Stomach (tissue), 8 donors: ENCODE measurements at regions not wholly inside any gene's neighbourhood (a gene's known extent, or its start where the extent isn't known, plus 50 kb on each side); places are given as distances from the start of the nearest gene placed in this dataset.

Experiments used
- DNase-seq, 2 donors: peaks; one replicate each; pipeline versions ENCODE4 v3.0.0 to v3.0.0-alpha.2; 2013 to 2019
- H3K27ac ChIP-seq, 5 donors: fragments of 200-600 bp in 4 of 5; sonication (generic) in 4 of 5; one replicate each; pipeline ENCODE4 v1.5.1; 2013 to 2019; ENCODE audit warnings: mild to moderate bottlenecking in 1 of 5, moderate library complexity in 1 of 5
- H3K27me3 ChIP-seq, 3 donors: fragments of 200-600 bp; sonication (generic); one replicate each; pipeline ENCODE4 v1.5.1; 2017 to 2019; ENCODE audit warnings: mixed run types in 1 of 3
- H3K36me3 ChIP-seq, 4 donors: fragments of 200-600 bp; sonication (generic); 1 replicate in 3 of 4; 2 replicates in 1 of 4; pipeline ENCODE4 v1.5.1; 2016 to 2019
- H3K4me1 ChIP-seq, 4 donors: fragments of 200-600 bp; sonication (generic); one replicate each; pipeline ENCODE4 v1.5.1; 2016 to 2019
- H3K4me3 ChIP-seq, 4 donors: fragments of 200-600 bp; sonication (generic) in 3 of 4; one replicate each; pipeline ENCODE4 v1.5.1; 2016 to 2019; ENCODE audit warnings: mild to moderate bottlenecking in 1 of 4
- H3K9me3 ChIP-seq, 4 donors: fragments of 200-600 bp; sonication (generic); one replicate each; pipeline ENCODE4 v1.5.1; 2016 to 2019
- CTCF ChIP-seq, 7 experiments: fragments of 450-650 bp in 4 of 7; fragments of 200-600 bp in 3 of 7; sonication (generic) in 3 of 7; IDR thresholded peaks; one replicate each; pipeline ENCODE4 v1.5.1; 2016 to 2019; ENCODE audit warnings: antibody characterized with exemption in 7 of 7, control low read depth in 2 of 7, mild to moderate bottlenecking in 1 of 7
- EP300 ChIP-seq: sonication (generic); formaldehyde crosslinking; IDR thresholded peaks from one replicate; pipeline ENCODE4 v1.6.1; 2017; ENCODE audit warnings: antibody characterized with exemption
- POLR2A ChIP-seq, 4 donors: fragments of 450-650 bp; IDR thresholded peaks; one replicate each; pipeline ENCODE4 v1.6.1; 2016; ENCODE audit warnings: antibody characterized with exemption in 4 of 4, control low read depth in 2 of 4, mild to moderate bottlenecking in 1 of 4, moderate library complexity in 1 of 4
- POLR2AphosphoS5 ChIP-seq, 3 donors: sonication (generic); formaldehyde crosslinking; IDR thresholded peaks; one replicate each; pipeline ENCODE4 v1.6.1; 2016; ENCODE audit warnings: antibody characterized with exemption in 3 of 3
- WGBS, 5 donors: extraction: QIAGEN DNeasy Blood & Tissue Kit in 3 of 5; methylation state at CpG; one replicate each; pipeline versions ENCODE4 v1.1.5 to v1.1.7; 2013 to 2018; 5-methylcytosine and 5-hydroxymethylcytosine counted together
- intact Hi-C: fragments of 100-400 bp; cut with DNase I; formaldehyde crosslinking; loops from one replicate; pipeline ENCODE4 v1.15.1; 2023; ENCODE audit warnings: low total_unique reads
- donor health status: healthy with polysubstance abuse.
- donor health status: Bipolar disorder and iron deficiency.
- donor health status: healthy.

- Histone ChIP-seq H3K27me3 (no peaks in the 10 kb centered on the region), H3K27ac (no peak overlapping the region), H3K4me3 (no peak overlapping the region), H3K9me3 (no peaks in the 10 kb centered on the region), H3K4me1 (peaks cover 0 to 23% (median 8%) of the 10 kb centered on the region in 4 donors), H3K36me3 (no peaks in the 10 kb centered on the region)
- intact Hi-C loops, result no loop called here
- peak in 1 of 2 donors; percentile 21 for DNase-seq
- TF ChIP-seq EP300 (no peak), POLR2A (IDR thresholded peaks at IDR 0.05) (no peak), CTCF (IDR thresholded peaks at IDR 0.05) (no peak), POLR2AphosphoS5 (IDR thresholded peaks at IDR 0.05) (no peak)
- 50 to 69% (median 65%) methylated on average over 5 to 7 of the region's 7 CpGs for WGBS, 5 donors
Observed at GRCh38 chr5:135214897-135215616, 181.0 kb upstream of the PITX1 start.

- Histone ChIP-seq H3K36me3 (no peaks in the 10 kb centered on the region), H3K9me3 (no peaks in the 10 kb centered on the region), H3K4me1 (peaks cover 5 to 37% (median 14%) of the 10 kb centered on the region in 4 donors), H3K4me3 (no peak overlapping the region), H3K27me3 (no peaks in the 10 kb centered on the region), H3K27ac (no peak overlapping the region)
- peak in 1 of 2 donors; percentile 14 for DNase-seq
- WGBS, 5 donors, result 67 to 86% (median 78%) methylated on average over 5 to 15 of the region's 15 CpGs
- intact Hi-C loops, result no loop called here
- no peak for TF ChIP-seq CTCF (IDR thresholded peaks at IDR 0.05)
- TF ChIP-seq EP300, result no peak
- no peak for TF ChIP-seq POLR2AphosphoS5 (IDR thresholded peaks at IDR 0.05)
- no peak for TF ChIP-seq POLR2A (IDR thresholded peaks at IDR 0.05)
Observed at GRCh38 chr5:135213466-135214239, 179.6 kb upstream of the PITX1 start.

GRCh38 chr5:135213027-135213386, 179.0 kb upstream of the PITX1 start:
- Histone ChIP-seq H3K4me1 (peaks cover 5 to 44% (median 17%) of the 10 kb centered on the region in 4 donors), H3K27me3 (no peaks in the 10 kb centered on the region), H3K9me3 (no peaks in the 10 kb centered on the region), H3K36me3 (no peaks in the 10 kb centered on the region), H3K4me3 (no peak overlapping the region), H3K27ac (peak overlapping the region in 1 of 5 donors; percentile 14)
- TF ChIP-seq POLR2A (IDR thresholded peaks at IDR 0.05), result no peak
- no peak for TF ChIP-seq POLR2AphosphoS5 (IDR thresholded peaks at IDR 0.05)
- TF ChIP-seq CTCF (IDR thresholded peaks at IDR 0.05), result no peak
- no peak for TF ChIP-seq EP300
- DNase-seq, result no peak
- WGBS, 5 donors, result 72 to 79% (median 77%) methylated on average over 5 of the region's 5 CpGs
- intact Hi-C loops, result no loop called here

GRCh38 chr5:135212361-135213026, 178.5 kb upstream of the PITX1 start:
- Histone ChIP-seq H3K9me3 (no peaks in the 10 kb centered on the region), H3K4me3 (no peak overlapping the region), H3K36me3 (no peaks in the 10 kb centered on the region), H3K4me1 (peaks cover 5 to 49% (median 20%) of the 10 kb centered on the region in 4 donors), H3K27ac (peak overlapping the region in 3 of 5 donors; percentile 14 to 84 (median 20)), H3K27me3 (no peaks in the 10 kb centered on the region)
- TF ChIP-seq POLR2AphosphoS5 (IDR thresholded peaks at IDR 0.05) (no peak), POLR2A (IDR thresholded peaks at IDR 0.05) (no peak), CTCF (IDR thresholded peaks at IDR 0.05) (no peak), EP300 (no peak)
- peak; percentile 18 to 44 for DNase-seq
- intact Hi-C loops, result no loop called here
- WGBS, 5 donors, result 62 to 76% (median 67%) methylated on average over 10 of the region's 10 CpGs
